Lower lobe of right lung (tissue), 2 donors: ENCODE measurements at regions not wholly inside any gene's neighbourhood (a gene's known extent, or its start where the extent isn't known, plus 50 kb on each side); places are given as distances from the start of the nearest gene placed in this dataset.

Experiments used
- ATAC-seq, 2 donors: fragments of 200-7000 bp; cut with Tn5 transposase; one replicate each; pipeline ENCODE4 v1.9.1; 2020 to 2022; ENCODE audit warnings: mild to moderate bottlenecking in 2 of 2, moderate library complexity in 2 of 2
- DNase-seq: peaks from one replicate; pipeline ENCODE4 v3.0.0-alpha.2; 2020
- H3K27ac ChIP-seq: fragments of 200-600 bp; one replicate; pipeline ENCODE4 v1.8.0; 2022
- H3K27me3 ChIP-seq: fragments of 200-600 bp; one replicate; pipeline ENCODE4 v1.8.0; 2022; ENCODE audit warnings: low read depth
- H3K36me3 ChIP-seq: fragments of 200-600 bp; one replicate; pipeline ENCODE4 v1.8.0; 2022; ENCODE audit warnings: mild to moderate bottlenecking
- H3K4me1 ChIP-seq: fragments of 200-600 bp; one replicate; pipeline ENCODE4 v1.8.0; 2022
- H3K4me3 ChIP-seq: fragments of 200-600 bp; one replicate; pipeline ENCODE4 v1.8.0; 2022; ENCODE audit warnings: mild to moderate bottlenecking
- H3K9me3 ChIP-seq: fragments of 200-600 bp; one replicate; pipeline ENCODE4 v1.8.0; 2022
- intact Hi-C: fragments of 100-400 bp; cut with DNase I; formaldehyde crosslinking; loops from one replicate; pipeline ENCODE4 v1.11.0; 2022
- TF ChIP-seq, protein P1 (sequence below): fragments of 200-600 bp; IDR thresholded peaks from one replicate; pipeline ENCODE4 v1.8.0; 2022; ENCODE audit warnings: antibody characterized with exemption, mild to moderate bottlenecking
- donor health status: DM: no; HTN: yes; CAD: no; lungs with severe emphysema.

GRCh38 chr14:30309405-30309804, 249.6 kb upstream of the G2E3 start:
- no peaks in the 10 kb centered on the region for H3K9me3 ChIP-seq
- no peak overlapping the region for H3K4me3 ChIP-seq
- intact Hi-C loops: no loop called here
- no peak overlapping the region for H3K27ac ChIP-seq
- no peaks in the 10 kb centered on the region for H3K4me1 ChIP-seq
- DNase-seq (no peak), ATAC-seq (no peak)
- TF ChIP-seq, protein P1, sequence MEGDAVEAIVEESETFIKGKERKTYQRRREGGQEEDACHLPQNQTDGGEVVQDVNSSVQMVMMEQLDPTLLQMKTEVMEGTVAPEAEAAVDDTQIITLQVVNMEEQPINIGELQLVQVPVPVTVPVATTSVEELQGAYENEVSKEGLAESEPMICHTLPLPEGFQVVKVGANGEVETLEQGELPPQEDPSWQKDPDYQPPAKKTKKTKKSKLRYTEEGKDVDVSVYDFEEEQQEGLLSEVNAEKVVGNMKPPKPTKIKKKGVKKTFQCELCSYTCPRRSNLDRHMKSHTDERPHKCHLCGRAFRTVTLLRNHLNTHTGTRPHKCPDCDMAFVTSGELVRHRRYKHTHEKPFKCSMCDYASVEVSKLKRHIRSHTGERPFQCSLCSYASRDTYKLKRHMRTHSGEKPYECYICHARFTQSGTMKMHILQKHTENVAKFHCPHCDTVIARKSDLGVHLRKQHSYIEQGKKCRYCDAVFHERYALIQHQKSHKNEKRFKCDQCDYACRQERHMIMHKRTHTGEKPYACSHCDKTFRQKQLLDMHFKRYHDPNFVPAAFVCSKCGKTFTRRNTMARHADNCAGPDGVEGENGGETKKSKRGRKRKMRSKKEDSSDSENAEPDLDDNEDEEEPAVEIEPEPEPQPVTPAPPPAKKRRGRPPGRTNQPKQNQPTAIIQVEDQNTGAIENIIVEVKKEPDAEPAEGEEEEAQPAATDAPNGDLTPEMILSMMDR: no peak
- no peaks in the 10 kb centered on the region for H3K27me3 ChIP-seq
- no peaks in the 10 kb centered on the region for H3K36me3 ChIP-seq

- intact Hi-C loops: no loop called here
- Histone ChIP-seq H3K27ac (no peak overlapping the region), H3K9me3 (no peaks in the 10 kb centered on the region), H3K36me3 (no peaks in the 10 kb centered on the region), H3K27me3 (no peaks in the 10 kb centered on the region), H3K4me1 (no peaks in the 10 kb centered on the region), H3K4me3 (no peak overlapping the region)
- ATAC-seq: no peak
- DNase-seq: no peak
- TF ChIP-seq, protein P1: no peak
Observed at GRCh38 chr14:30312214-30312613, 246.7 kb upstream of the G2E3 start.

GRCh38 chr14:30317729-30318128, 241.2 kb upstream of the G2E3 start:
- Histone ChIP-seq H3K4me3 (no peak overlapping the region), H3K27me3 (no peaks in the 10 kb centered on the region), H3K9me3 (no peaks in the 10 kb centered on the region), H3K36me3 (no peaks in the 10 kb centered on the region), H3K4me1 (no peaks in the 10 kb centered on the region), H3K27ac (no peak overlapping the region)
- ATAC-seq (no peak), DNase-seq (no peak)
- intact Hi-C loops: no loop called here
- TF ChIP-seq, protein P1: no peak

DNA sequence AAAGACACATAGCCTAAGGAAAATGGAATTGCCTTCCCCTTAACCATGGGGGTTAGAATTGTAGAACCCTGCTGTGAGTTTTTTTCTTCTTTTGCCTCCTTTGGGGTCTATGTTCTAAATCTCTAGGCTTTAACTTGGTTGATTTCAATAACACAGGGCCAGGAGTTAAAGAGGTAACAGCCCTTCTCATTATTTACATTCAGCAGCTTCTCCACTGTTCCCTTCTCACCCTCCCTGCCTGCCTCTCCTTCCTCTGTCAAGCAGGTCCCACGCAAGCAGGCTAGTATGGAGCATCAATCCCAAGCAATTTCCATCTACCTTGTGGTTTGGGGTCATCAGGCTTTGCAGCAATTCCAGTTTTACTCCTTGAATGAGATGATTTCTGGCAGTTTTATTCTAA, 236.1 kb upstream of the G2E3 start:
- H3K27ac ChIP-seq: no peak overlapping the region
- TF ChIP-seq, protein P1: no peak
- H3K4me3 ChIP-seq: no peak overlapping the region
- ATAC-seq (no peak), DNase-seq (no peak)
- no peaks in the 10 kb centered on the region for H3K9me3 ChIP-seq
- no peaks in the 10 kb centered on the region for H3K27me3 ChIP-seq
- intact Hi-C loops: no loop called here
- no peaks in the 10 kb centered on the region for H3K4me1 ChIP-seq
- H3K36me3 ChIP-seq: no peaks in the 10 kb centered on the region

DNA sequence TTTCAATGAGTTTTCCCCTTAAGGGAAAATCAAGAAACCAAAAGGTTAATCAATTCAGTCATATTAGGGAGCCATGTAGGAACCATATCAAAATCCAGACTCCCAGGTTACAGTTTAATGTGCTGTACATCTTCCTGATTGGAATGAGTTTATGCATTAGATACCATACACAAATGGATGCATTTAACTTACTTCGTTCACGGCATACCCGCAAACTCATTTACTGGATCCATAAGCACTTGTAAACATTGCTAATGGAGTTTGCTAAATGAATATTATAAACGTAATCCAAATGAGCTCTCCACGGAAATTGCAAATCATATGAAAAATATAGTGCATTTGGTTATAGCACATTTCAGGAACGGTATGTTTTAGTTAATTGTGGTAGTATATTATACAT, 228.9 kb upstream of the G2E3 start:
- ATAC-seq: no peak

More for the DNA sequence above, 228.9 kb upstream of the G2E3 start:
- H3K36me3 ChIP-seq: no peaks in the 10 kb centered on the region
- no peak for DNase-seq
- intact Hi-C loops: no loop called here
- no peaks in the 10 kb centered on the region for H3K4me1 ChIP-seq
- TF ChIP-seq, protein P1: no peak
- H3K4me3 ChIP-seq: no peak overlapping the region
- no peak overlapping the region for H3K27ac ChIP-seq
- no peaks in the 10 kb centered on the region for H3K27me3 ChIP-seq
- H3K9me3 ChIP-seq: no peaks in the 10 kb centered on the region
